Astrocyte (in vitro differentiated cells and primary cell): ENCODE measurements at regions not wholly inside any gene's neighbourhood (a gene's known extent, or its start where the extent isn't known, plus 50 kb on each side); places are given as distances from the start of the nearest gene placed in this dataset.

Source experiments
- EZH2 ChIP-seq: IDR thresholded peaks from 2 replicates; pipeline ENCODE4 v1.6.1; 2012; ENCODE audit warnings: mild to moderate bottlenecking, low read length, inconsistent platforms; ENCODE audit not compliant: insufficient read depth
- TF ChIP-seq, protein P1 (sequence below): IDR thresholded peaks from 2 replicates; pipeline ENCODE4 v1.5.1; 2011; ENCODE audit warnings: low read depth, mild to moderate bottlenecking, inconsistent platforms, low read length, moderate library complexity; ENCODE audit not compliant: insufficient read depth

DNA sequence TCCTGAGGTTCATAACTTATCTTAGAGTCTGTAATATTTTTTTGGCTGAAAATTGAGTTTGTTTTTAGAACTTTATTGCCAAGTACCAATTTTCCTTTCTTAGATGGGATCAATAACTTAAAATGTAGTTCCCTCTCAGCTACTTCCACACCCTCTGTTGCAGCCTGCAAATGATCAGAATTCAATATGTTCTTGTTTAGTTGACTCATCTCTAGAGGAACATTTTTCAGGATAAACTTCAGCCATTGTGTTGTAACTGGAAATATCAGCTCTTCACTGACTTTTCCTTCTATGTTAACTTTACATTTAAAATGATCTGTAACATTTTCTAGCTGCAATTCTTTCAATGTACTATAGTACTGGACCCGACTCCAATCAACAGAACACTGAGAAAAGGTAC lies 115.7 kb downstream of the ESM1 start:
- TF ChIP-seq, protein P1, sequence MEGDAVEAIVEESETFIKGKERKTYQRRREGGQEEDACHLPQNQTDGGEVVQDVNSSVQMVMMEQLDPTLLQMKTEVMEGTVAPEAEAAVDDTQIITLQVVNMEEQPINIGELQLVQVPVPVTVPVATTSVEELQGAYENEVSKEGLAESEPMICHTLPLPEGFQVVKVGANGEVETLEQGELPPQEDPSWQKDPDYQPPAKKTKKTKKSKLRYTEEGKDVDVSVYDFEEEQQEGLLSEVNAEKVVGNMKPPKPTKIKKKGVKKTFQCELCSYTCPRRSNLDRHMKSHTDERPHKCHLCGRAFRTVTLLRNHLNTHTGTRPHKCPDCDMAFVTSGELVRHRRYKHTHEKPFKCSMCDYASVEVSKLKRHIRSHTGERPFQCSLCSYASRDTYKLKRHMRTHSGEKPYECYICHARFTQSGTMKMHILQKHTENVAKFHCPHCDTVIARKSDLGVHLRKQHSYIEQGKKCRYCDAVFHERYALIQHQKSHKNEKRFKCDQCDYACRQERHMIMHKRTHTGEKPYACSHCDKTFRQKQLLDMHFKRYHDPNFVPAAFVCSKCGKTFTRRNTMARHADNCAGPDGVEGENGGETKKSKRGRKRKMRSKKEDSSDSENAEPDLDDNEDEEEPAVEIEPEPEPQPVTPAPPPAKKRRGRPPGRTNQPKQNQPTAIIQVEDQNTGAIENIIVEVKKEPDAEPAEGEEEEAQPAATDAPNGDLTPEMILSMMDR: no peak
- TF ChIP-seq EZH2: no peak
